CD4-positive, alpha-beta T cell treated with Interleukin-17A for 4 hours (primary cell): ENCODE measurements at regions not wholly inside any gene's neighbourhood (a gene's known extent, or its start where the extent isn't known, plus 50 kb on each side); places are given as distances from the start of the nearest gene placed in this dataset.

Experiments used
- DNase-seq: peaks from one replicate; pipeline ENCODE4 v3.0.0-alpha.2; 2020; ENCODE audit warnings: mixed read lengths

DNA sequence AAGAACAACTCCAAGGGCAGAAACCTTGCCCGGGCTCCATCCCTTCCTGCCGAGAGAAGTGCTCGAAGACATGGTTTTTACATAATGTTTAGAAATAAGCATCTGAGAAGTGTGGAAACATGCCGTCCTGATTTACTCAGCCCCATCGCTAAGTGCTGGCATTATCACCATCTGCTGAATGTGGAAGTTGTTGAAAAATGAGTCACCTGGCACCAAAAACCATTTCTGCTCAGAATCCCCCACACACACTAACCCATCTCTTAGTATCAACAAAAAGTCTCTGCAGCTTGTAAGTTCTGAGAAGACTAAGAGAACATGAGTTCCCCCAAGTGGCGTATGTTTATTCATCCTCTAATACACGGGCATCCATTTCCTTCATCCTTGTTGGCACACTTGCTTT is 51.0 kb upstream of the ARL8B start:
- DNase-seq: no peak

DNA sequence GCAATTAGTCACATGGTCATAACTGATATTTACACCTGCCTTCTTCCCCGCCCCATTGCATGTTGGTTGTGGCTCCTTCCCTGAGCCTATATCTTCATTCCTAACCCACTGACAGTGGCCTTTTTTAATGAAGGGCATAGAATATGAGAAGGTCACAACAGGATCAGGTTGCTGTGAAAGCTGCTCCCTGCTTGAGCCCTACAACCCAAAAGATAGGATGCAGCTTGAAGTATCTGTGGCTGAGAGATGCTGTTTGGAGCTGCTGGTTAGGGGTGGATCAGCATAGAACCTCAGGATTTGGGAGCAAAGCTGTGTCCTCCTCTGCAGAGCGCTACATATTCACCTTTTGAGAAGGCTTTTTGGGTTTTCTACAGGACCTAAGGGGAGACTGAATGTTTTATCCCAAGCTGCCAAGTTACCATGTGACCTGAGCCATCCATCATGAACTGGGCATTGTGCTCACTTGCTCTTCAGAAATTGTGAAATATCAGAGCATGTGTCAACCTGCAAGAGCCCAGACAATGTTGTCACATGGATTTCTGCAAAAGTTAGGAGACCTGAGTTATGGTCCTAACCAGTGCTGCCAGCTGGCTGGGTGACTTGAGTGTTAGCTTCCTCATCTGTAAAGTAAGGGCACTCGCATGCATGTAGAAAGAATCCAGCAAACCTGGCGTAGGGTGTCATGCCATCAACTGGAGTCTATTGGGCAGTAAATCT is 49.8 kb upstream of the ARL8B start:
- no peak for DNase-seq
